Inferior parietal cortex (tissue), 1 donor: ENCODE measurements at regions not wholly inside any gene's neighbourhood (a gene's known extent, or its start where the extent isn't known, plus 50 kb on each side); places are given as distances from the start of the nearest gene placed in this dataset.

Experiments used
- DNase-seq: peaks from one replicate; pipeline ENCODE4 v3.0.0-alpha.2; 2016; ENCODE audit errors: extremely low spot score

DNA sequence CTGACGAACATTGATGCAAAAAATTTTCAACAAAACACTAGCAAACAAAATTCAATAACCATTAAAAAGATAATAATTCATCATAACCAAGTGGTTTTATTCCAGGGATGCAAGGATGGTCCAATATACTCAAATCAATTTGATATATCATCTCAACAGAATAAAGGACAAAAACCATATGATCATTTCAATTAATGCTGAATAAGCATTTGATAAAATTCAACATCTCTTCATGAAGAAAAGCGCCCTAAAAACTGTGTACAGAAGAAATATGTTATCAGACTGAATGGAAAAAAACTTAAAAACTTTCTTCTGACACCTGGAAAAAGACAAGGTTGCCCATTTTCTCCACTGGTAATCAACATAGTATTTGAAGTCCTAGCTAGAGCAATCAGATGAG lies 720.3 kb upstream of the RGMB start:
- DNase-seq: no peak

DNA sequence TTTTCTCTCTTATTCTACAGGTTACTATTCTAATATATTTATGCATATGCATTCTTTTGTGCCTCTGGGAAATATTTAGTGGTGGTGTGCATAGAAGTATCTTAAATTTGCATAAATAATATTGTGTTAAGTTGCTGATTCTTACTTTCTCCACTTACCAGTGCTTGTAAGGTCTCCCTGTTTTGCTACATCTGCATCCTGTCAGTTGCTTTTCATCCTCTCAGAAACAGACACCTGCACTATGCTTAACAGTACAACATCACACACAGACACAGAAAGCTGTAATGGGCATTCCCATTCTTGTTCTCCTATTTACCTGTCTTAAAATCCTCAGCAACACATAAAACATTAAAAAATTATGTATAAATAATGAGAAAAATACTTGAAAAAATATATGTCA lies 713.3 kb upstream of the RGMB start:
- no peak for DNase-seq

DNA sequence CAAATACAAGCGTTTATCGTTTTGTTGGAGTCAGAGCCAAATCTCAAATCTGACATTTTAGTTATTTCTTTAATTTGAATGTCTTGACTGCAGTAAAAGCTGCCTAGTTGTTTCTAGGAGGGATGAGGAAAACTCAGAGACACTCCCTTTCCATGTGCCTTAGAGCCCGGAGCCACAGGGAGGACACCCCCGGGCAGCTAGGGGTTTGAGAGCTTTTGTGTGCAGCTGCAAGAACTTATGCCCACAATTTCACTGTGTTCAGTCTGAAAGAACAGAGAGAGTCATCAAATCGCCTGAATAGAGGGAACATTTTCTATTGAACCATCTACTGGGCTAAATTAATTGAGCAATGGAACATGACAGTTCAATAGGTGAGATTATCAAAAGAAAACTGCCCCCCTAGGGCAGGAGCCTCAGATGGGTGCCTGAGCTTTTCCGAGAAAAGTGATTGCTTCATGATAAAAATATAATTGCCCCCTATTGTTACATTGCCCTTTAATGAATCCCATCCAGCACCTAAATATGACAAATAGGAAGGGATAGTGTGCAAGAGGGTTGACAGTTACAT lies 709.3 kb upstream of the RGMB start:
- DNase-seq: no peak

DNA sequence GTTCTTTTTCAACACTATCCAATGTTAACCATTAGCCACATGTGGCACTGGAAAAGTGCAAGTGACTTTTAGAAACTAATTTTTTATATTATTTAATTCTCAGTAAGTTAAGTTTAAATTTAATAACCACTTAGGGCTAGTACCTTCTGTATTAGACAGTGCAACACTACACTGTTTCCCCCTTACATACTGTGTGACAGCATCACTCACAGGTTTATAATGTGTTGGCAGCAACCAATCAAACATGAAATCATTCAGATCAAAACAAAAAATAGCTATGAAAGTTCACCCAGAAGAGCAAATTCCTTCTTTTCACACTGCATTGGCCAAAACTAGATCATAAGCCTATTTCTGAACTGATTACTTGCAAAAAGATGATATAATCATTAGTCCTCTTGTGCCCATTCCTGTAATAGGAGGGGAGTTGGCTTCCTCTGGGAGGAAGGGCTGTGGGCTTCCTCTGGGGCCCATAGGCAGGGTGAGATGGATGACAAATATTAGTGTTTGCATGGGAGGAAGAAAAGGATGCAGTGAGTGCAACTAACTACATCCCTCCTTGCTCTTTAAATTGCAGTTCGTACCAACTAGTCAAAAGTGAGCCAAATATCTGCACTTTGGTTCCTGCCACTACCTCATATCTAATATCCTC lies 708.1 kb upstream of the RGMB start:
- no peak for DNase-seq

DNA sequence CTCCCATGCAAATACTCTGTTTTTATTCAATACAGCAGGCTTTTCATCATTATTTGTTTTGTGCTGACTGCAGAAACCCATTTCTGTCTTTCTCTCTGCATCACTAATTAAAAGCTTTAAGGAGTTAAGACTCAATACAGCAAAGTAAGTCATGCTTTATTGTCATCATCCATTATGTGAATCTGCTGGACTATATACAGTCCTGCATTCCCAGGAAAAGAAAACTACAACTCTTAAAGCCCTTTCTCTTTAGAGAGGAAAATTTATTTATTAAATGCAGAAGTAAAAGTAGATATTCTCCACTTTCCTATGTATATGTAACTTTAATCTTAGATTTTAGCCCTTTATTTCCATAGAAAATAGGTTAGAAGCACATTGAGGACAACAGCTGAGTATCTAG lies 706.6 kb upstream of the RGMB start:
- DNase-seq: no peak

DNA sequence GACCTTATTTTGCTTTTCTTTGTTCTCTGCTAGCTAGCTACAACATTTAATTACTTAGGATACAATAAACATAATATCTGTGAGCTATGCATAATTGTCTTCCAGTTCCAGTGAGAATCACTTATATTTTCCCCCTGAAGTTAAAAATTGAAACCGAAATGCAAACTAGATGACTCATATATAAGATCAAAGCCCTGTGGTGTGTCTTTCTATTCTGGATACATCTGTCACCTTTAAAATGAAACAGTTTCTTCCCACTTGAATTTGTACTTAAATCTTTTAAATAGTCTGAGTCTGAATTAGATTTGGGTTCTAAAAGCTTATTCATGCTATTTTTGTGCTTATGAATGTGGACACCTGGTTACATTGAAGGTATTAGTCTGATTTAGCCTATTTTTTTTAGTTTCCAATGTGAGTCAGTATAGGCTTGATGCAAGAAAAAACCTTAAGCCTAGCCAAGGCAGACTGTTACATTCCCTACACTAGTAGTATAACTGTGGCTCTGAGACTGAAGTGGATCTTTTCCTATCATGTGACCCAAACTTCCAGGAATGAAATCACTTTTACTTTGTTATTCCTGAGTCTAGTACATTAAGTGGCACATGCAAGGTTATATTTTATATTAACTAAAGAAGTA lies 703.5 kb upstream of the RGMB start:
- DNase-seq: no peak

DNA sequence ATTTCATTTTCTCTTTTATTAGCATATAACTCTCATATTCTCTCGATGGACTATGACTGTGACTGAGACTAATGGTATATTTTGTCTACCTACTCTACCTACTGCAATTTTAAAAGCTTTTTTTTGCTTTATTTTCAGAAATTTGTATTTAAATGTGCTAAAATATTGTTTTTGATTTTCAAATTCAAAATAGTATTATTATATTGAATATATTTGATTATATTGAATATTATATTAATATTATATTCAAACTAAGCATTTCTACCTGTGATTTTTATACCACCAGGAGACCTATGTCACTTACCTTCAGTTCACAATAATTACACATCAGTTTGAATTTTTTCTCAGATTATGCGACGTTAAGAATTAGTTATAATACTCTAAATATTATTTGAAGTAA lies 700.5 kb upstream of the RGMB start:
- DNase-seq: no peak

DNA sequence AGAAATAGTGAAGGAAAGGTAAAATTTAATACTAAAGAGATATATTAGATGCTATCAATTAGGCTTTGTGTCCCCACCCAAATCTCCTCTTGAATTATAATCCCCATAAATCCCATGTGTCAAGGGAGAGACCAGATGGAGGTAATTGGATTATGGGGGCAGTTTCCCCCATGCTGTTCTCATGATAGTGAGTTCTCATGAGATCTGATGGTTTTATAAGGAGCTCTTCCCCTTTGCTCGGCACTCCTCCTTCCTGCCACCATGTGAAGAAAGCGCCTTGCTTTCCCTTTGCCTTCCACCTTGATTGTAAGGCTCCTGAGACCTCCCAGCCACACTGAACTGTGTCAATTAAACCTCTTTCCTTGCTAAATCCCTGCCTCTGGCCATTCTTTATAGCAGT lies 697.0 kb upstream of the RGMB start:
- no peak for DNase-seq

DNA sequence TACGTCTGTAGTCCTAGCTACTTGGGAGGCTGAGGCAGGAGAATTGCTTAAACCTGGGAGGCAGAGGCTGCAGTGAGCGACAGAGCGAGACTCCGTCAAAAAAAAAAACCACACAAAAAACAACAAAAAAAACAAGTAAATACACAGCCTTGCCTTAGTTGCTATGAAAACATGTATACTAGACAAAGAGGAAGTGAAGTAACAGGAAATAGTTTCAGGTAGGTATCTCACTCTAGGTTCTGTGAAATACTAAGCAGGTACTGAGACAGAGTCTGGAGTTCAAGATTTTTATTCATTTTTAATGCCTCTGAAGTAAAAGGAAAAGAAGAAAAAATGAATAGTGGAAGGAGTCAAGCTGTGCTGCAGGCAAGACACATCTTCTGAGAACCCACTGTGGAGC lies 687.9 kb upstream of the RGMB start:
- DNase-seq: no peak

DNA sequence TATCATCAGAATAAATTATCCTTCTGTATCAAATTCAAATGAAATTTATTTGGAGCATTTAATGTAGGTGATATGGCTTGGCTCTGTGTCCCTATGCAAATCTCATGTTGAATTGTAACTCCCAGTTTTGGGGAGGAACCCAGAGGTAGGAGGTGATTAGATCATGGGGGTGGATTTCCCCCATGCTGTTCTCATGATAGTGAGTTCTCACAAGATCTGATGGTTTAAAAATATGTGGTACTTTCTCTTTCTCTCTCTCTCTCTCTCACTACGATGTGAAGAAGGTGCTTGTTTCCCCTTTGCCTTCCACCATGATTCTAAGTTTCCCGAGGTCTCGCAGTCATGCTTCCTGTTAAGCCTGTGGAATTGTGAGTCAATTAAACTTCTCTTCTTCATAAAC lies 678.4 kb upstream of the RGMB start:
- DNase-seq: no peak

DNA sequence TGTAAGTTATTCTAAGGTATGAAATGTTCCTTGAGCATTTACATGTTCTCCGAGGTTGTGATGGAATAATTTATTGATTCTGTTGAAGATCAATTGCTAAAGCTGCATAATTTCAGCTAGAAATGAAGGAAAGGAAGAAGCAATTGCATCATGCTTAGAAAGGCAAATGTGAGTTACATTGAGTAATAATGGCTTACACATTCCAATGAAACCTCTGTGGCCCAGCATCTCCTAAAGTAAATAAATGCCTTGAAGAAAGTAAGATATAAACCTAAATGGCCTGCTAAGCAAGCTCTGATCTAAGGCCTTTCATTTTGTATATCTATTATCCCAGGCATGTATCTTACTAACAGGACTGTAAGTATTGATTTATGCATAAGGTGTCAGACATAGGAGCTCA lies 677.3 kb upstream of the RGMB start:
- DNase-seq: no peak

DNA sequence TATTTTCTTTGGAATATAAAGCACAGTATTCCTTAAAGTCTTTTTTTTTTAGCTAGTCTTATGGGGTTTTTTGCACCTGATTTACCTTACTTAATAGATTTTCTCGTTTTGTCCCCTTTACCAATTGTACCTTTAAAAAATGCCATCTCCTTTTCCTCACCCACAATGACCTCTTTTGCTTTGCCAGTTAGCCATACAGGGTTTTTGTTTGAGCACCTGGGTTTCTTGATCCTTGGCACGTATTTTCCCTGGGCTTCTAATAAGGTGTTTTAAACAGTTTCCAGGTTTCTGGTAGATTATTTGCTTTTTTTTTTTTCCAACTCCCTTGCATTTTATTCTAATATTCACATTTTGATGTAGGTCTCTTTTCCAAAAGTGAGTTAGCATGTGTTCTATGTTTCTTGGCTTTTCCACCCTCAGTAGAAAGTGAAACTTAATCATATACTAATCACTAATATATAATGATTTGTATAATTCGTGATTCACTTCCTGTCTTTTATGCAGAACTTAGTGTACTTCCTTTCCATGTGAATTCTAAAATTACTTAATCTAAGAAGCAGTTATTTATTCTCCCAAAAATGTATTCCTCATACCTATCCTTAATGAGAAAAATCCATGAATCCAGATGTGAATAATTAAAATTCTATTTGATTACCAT lies 673.9 kb upstream of the RGMB start:
- no peak for DNase-seq

DNA sequence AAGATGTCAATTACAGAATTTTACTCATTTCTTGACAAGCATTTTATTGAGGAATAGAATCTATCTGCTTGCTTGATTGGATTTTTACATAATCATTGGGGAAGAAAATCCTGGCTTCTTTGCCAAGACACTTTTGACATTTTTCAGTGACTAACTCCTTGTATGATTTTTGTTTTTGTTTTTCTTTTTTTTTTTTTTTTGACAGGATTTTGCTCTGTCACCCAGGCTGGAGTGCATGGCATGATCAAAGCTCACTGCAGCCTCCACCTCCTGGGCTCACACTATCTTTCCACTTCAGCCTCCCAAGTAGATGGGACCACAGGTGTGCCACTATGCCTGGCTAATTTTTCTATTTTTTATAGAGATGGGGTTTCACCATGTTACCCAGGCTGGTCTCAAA lies 672.3 kb upstream of the RGMB start:
- DNase-seq: no peak

DNA sequence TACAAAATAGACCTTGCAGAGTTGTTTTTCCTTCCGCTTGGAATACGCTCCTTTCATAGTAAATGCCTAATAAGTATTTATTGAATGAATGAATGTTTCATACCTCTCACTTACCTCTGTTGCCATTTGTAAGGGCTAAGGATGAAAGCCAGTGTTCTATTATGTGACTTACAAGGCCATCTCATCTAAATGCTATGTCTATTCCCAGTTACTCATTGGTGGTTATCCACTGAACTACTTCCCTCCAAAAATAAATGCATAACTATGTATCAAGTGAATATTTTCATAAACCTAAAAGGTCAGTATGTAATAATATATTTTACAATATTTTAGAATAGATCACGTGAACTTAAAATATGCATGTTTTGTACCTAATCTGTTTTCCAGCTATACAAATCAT lies 670.5 kb upstream of the RGMB start:
- DNase-seq: no peak

DNA sequence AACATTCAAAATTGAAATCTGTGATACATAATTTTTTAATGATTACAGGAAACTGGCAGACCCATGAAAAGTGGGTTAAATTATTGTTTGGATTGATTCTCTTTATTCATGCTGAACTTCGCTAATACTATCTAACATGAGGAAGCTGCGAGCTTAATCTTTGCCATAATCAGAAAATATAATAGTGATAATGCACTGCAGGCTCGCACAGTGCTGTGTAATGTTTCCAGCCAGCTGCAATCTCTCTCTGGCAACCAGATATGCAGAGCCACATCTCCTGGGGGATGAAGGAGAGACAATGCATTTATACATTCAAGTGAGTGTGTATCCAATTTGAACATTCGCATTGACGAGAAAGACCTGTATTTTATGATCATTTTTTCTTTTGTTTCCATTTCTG lies 669.7 kb upstream of the RGMB start:
- DNase-seq: no peak

DNA sequence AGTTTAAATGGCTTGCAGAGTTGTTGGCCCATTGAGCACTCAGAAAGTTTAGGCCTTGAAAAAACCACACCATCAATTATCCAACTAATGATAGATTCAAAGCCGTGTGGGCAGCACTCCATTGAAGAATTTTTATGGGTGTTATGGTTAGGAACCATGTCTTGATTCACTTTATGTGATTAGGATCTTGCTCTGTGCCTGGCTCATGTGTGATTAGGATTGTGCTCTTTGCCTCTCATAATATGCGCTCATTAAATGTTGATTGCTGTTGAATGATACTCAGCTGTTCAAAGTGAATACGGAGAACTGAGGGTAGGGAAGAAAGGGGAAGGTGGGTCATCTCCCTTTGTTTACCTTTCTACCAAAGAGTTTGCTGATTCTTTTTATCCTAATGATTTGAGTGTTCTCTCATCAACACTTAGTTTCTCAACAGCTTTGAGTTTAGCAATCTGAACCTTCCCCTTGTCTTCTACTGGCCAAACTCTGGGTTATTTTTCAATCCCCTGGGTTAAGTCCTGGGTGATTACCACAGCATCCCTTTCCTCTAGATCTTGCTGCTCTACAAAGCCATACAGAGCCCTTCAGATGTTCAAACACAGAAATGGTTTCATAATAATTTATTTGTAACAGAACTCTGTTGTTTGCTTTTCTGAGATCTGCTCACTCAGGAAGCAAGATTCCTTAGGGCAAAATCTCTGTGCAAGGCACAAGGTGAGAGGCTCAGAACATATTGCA lies 668.8 kb upstream of the RGMB start:
- DNase-seq: no peak

DNA sequence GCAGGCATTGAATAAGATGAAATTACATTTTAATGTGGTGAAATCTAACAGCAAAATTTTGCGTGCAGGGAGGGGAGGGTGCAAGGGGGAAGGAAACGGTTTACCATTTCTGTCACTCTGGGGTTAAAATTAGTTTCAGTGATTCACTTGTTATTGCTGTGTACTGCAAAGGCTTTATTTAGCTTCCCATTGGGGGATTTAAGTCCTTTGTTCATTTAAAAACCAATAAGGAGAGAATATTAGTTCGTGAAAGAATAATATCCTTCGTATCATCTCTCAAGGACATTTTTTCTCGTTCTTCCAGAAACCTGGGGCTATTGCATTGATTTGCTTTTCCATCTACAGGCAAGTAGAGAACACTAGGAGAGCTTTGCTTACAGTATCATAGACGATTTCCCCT lies 667.8 kb upstream of the RGMB start:
- no peak for DNase-seq

DNA sequence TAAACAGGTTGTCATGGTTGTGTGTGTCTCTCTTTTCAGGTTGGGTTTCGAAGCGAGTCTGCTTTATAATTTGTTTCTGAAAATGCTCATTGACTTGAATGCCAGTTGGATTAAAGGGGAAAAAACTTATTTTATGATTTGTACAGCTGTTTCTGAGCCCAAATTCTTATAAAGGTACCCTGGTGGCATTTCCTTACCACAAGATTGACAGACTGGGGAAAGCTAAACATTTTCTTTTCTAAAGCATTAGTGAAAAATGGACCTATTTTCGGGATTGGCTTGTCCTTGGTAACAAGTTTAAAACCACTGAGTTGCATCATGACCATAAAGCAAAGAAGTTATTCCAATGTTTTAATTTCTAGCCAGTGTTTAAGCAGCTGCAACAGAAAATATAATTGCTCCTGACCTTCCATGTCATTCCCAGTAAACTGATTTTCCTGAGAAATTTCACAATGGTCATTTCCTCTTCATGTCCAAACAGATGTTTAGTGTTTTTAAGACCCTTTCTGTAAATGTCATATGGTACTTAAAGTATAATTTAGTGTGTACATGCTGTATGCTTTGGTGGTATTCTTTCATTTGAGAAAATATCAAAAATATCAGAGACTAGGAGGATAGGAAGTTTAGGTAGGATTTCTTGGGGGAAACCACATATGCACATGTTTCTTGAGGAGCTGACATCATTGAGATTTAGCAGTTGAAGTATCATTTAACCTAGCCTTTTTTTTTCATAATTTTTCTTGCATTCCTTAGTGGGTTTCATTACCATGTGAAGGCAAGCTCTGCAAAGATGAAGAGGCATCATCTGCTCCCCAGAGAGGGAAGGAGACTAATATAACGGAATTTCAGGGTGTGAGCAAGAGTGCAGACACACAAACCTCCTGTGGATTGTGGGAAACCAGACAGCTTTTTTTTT lies 667.1 kb upstream of the RGMB start:
- DNase-seq: no peak

DNA sequence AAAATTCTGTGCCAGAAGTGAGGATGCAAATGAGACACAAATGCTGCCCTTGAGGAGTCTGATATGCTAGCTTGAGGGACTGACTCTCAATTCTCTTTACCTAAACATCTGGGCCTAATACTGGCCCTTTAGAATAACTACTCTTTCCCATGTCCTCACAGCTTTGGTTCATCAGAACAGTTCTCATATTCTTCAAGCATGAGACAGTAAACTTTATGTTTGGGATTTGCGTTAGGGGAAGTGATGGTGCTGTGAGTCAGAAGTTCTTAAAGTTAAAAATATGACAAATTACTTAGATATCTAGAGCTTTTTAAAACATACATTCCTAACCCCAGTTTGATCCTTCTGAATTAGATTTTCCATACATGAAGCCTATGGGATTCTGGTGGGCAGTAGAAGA lies 665.0 kb upstream of the RGMB start:
- DNase-seq: no peak

DNA sequence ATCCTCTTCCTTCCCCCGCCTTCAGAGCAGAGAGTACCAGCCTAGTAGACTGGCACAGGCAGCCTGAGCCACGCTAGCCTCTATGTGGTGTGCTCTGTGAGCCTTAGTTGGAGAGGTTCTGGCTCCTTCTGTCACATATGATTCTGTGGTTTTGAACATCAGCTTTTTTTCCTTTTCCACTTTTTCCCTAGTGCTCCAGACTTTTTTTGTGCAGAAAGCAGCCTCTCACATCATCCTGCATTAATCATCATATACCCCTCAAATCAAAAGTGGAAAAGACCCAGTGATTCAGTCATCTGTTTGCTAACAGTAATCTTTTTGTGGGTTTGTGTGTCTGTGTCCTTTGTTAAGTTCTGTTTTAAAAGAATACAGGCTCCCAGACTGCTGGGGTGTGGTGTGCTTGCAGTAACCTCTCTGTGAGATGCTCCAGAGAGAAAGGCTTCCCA lies 663.9 kb upstream of the RGMB start:
- DNase-seq: no peak

DNA sequence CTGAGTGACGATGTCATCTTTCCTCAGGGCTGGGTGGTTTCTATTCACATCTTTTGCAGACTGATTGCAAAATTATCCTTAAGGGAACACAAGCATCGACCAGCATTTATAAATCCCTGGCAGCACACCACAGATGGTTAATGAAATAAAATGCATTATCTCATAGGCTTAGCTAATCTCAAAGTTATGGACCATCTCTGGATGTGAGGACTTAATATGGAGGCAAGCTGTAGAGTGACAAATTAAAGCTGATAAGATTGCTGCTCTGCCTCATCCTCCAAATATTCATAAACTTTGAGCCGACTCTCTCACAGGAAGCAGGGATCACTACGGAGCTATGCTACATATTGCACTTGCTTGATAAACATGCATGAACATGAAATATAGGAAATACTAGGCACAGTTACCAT lies 663.2 kb upstream of the RGMB start:
- no peak for DNase-seq
